CD14-positive monocyte (primary cell): ENCODE measurements at regions not wholly inside any gene's neighbourhood (a gene's known extent, or its start where the extent isn't known, plus 50 kb on each side); places are given as distances from the start of the nearest gene placed in this dataset.

Experiments used
- DNase-seq, 3 donors: peaks; one replicate each; pipeline ENCODE4 v3.0.0-alpha.2; 2011 to 2022
- H2AFZ ChIP-seq: 2 replicates; pipeline ENCODE4 v1.6.0; 2012; ENCODE audit warnings: mild to moderate bottlenecking, low read depth, low read length, inconsistent platforms; ENCODE audit not compliant: insufficient read depth, poor library complexity, severe bottlenecking
- H3K27ac ChIP-seq, 2 donors: 1 replicate in 1 of 2; 2 replicates in 1 of 2; pipeline ENCODE4 v1.5.1; 2012 to 2013; ENCODE audit warnings: low read length in 2 of 2, control low read depth in 1 of 2, inconsistent platforms in 1 of 2, low read depth in 1 of 2, mild to moderate bottlenecking in 1 of 2
- H3K27me3 ChIP-seq, 2 donors: one replicate each; pipeline versions ENCODE4 v1.6.0 to v1.6.1; 2011 to 2013; ENCODE audit warnings: low read length in 2 of 2; ENCODE audit not compliant: control insufficient read depth in 2 of 2, insufficient read depth in 2 of 2
- H3K36me3 ChIP-seq, 2 donors: replicated peaks in 1 of 2; 1 replicate in 1 of 2; 2 replicates in 1 of 2; pipeline versions ENCODE4 v1.5.1 to v1.6.1; 2012 to 2013; ENCODE audit warnings: low read length in 2 of 2, control low read depth in 1 of 2, inconsistent platforms in 1 of 2, mild to moderate bottlenecking in 1 of 2; ENCODE audit not compliant: insufficient read depth in 2 of 2, control insufficient read depth in 1 of 2
- H3K4me1 ChIP-seq, 2 donors: 1 replicate in 1 of 2; 2 replicates in 1 of 2; pipeline versions ENCODE4 v1.5.1 to v1.6.1; 2012 to 2013; ENCODE audit warnings: low read length in 2 of 2, control low read depth in 1 of 2, inconsistent platforms in 1 of 2, mild to moderate bottlenecking in 1 of 2, moderate library complexity in 1 of 2; ENCODE audit not compliant: insufficient read depth in 2 of 2, control insufficient read depth in 1 of 2
- H3K4me2 ChIP-seq: replicated peaks from 2 replicates; pipeline ENCODE3; 2012; ENCODE audit warnings: low read length, moderate library complexity, mild to moderate bottlenecking; ENCODE audit not compliant: poor library complexity, severe bottlenecking; ENCODE audit errors: extremely low read depth
- H3K4me3 ChIP-seq, 3 experiments: fragments of 200-600 bp in 1 of 3; sonication (generic) in 1 of 3; replicated peaks in 1 of 3; 1 replicate in 2 of 3; 2 replicates in 1 of 3; pipeline ENCODE4 v1.5.1; 2011 to 2013; ENCODE audit warnings: low read length in 3 of 3, mild to moderate bottlenecking in 3 of 3, control low read depth in 2 of 3, low read depth in 2 of 3, inconsistent platforms in 1 of 3, moderate library complexity in 1 of 3
- H3K79me2 ChIP-seq: 2 replicates; pipeline ENCODE4 v1.6.0; 2012; ENCODE audit warnings: mild to moderate bottlenecking, control low read depth, inconsistent platforms, low read length, moderate library complexity; ENCODE audit not compliant: insufficient read depth
- H3K9ac ChIP-seq: 2 replicates; pipeline ENCODE4 v1.6.0; 2017; ENCODE audit warnings: low read length, mild to moderate bottlenecking; ENCODE audit not compliant: insufficient read depth, poor library complexity, severe bottlenecking
- H3K9me3 ChIP-seq, 2 donors: replicated peaks in 1 of 2; 1 replicate in 1 of 2; 2 replicates in 1 of 2; pipeline versions ENCODE4 v1.5.1 to v1.6.1; 2012 to 2013; ENCODE audit warnings: low read length in 2 of 2, control low read depth in 1 of 2; ENCODE audit not compliant: control insufficient read depth in 1 of 2, insufficient read depth in 1 of 2
- H4K20me1 ChIP-seq: 2 replicates; pipeline ENCODE4 v1.6.0; 2012; ENCODE audit warnings: mild to moderate bottlenecking, low read length, control low read depth, moderate library complexity; ENCODE audit not compliant: insufficient read depth
- H3K27ac Mint-ChIP-seq, 7 donors: one replicate each; pipeline ENCODE4 v1.8.0; 2020; ENCODE audit warnings: mild to moderate bottlenecking in 7 of 7, mixed read lengths in 7 of 7, moderate library complexity in 6 of 7, inconsistent platforms in 2 of 7
- H3K27me3 Mint-ChIP-seq, 3 donors: one replicate each; pipeline ENCODE4 v1.8.0; 2021 to 2022; ENCODE audit warnings: low read depth in 3 of 3, mild to moderate bottlenecking in 3 of 3, mixed read lengths in 3 of 3, moderate library complexity in 3 of 3, inconsistent platforms in 1 of 3
- H3K36me3 Mint-ChIP-seq, 2 donors: one replicate each; pipeline ENCODE4 v1.8.0; 2020; ENCODE audit warnings: mixed read lengths in 2 of 2, inconsistent platforms in 1 of 2, mild to moderate bottlenecking in 1 of 2
- H3K4me1 Mint-ChIP-seq: one replicate; pipeline ENCODE4 v1.8.0; 2020; ENCODE audit warnings: mild to moderate bottlenecking, mixed read lengths
- H3K4me3 Mint-ChIP-seq, 2 donors: one replicate each; pipeline ENCODE4 v1.8.0; 2020; ENCODE audit warnings: mild to moderate bottlenecking in 2 of 2, mixed read lengths in 2 of 2, moderate library complexity in 1 of 2
- H3K9me3 Mint-ChIP-seq, 7 donors: one replicate each; pipeline ENCODE4 v1.8.0; 2020 to 2022; ENCODE audit warnings: mixed read lengths in 7 of 7, mild to moderate bottlenecking in 6 of 7, moderate library complexity in 6 of 7, inconsistent platforms in 2 of 7
- CTCF ChIP-seq: fragments of 200-600 bp; IDR thresholded peaks from one replicate; pipeline ENCODE4 v1.8.0; 2022; ENCODE audit warnings: antibody characterized with exemption, mild to moderate bottlenecking
- WGBS: methylation state at CpG from one replicate; pipeline ENCODE4 v1.1.5; 2013; ENCODE audit warnings: missing lambda C conversion rate; ENCODE audit not compliant: insufficient coverage; 5-methylcytosine and 5-hydroxymethylcytosine counted together
- intact Hi-C, 2 donors: fragments of 100-400 bp; cut with micrococcal nuclease; formaldehyde crosslinking; loops; one replicate each; pipeline versions ENCODE4 v1.15.0 to v1.15.1; 2023

- Histone ChIP-seq H3K4me2 (no peak overlapping the region), H2AFZ (no peak overlapping the region), H3K79me2 (no peaks in the 10 kb centered on the region), H3K4me3 (no peak overlapping the region), H3K4me1 (no peaks in the 10 kb centered on the region), H4K20me1 (no peaks in the 10 kb centered on the region), H3K27me3 (no peaks in the 10 kb centered on the region), H3K9me3 (no peaks in the 10 kb centered on the region), H3K9ac (no peak overlapping the region), H3K27ac (no peak overlapping the region), H3K36me3 (no peaks in the 10 kb centered on the region)
- Mint-ChIP-seq H3K4me1 (no peaks in the 10 kb centered on the region), H3K27ac (no peak overlapping the region), H3K27me3 (peaks cover 0 to 2% (median 2%) of the 10 kb centered on the region in 3 donors), H3K36me3 (no peaks in the 10 kb centered on the region), H3K4me3 (no peak overlapping the region), H3K9me3 (peaks cover 0 to 3% (median 0%) of the 10 kb centered on the region in 7 donors)
- intact Hi-C loops, result no loop called here
- WGBS, result 100% methylated on average over 1 of the region's 1 CpG
- no peak for DNase-seq
- TF ChIP-seq CTCF, result no peak
These were observed 93.5 kb upstream of the KIAA1217 start for GRCh38 chr10:24115403-24115802.

GRCh38 chr10:24118246-24118645 is 90.7 kb upstream of the KIAA1217 start:
- H3K4me3 ChIP-seq, result no peak overlapping the region
- Mint-ChIP-seq H3K27ac (no peak overlapping the region), H3K4me1 (no peaks in the 10 kb centered on the region), H3K27me3 (peaks cover 0 to 2% (median 2%) of the 10 kb centered on the region in 3 donors), H3K9me3 (peaks cover 0 to 3% (median 0%) of the 10 kb centered on the region in 7 donors), H3K36me3 (no peaks in the 10 kb centered on the region), H3K4me3 (no peak overlapping the region)
- no peaks in the 10 kb centered on the region for H3K9me3 ChIP-seq
- H3K4me2 ChIP-seq, result no peak overlapping the region
- intact Hi-C loops, result no loop called here
- no peak overlapping the region for H3K9ac ChIP-seq
- H3K79me2 ChIP-seq, result no peaks in the 10 kb centered on the region
- no peaks in the 10 kb centered on the region for H3K4me1 ChIP-seq
- 53% methylated on average over 8 of the region's 12 CpGs for WGBS
- no peaks in the 10 kb centered on the region for H3K36me3 ChIP-seq
- no peak overlapping the region for H3K27ac ChIP-seq
- H3K27me3 ChIP-seq, result no peaks in the 10 kb centered on the region
- H2AFZ ChIP-seq, result no peak overlapping the region
- no peak for TF ChIP-seq CTCF
- no peaks in the 10 kb centered on the region for H4K20me1 ChIP-seq
- DNase-seq, result no peak
